GM21576 (cell line): ENCODE measurements at regions not wholly inside any gene's neighbourhood (a gene's known extent, or its start where the extent isn't known, plus 50 kb on each side); places are given as distances from the start of the nearest gene placed in this dataset.
"Not testable (repeated sequence)": the region's sequence is repeated elsewhere in the genome, so short reads cannot be mapped to it uniquely, and the experiment has no call there.

Source experiments
- ATAC-seq: cut with Tn5 transposase; IDR thresholded peaks from one replicate; pipeline ENCODE4 v1.9.1; 2021; ENCODE audit warnings: mild to moderate bottlenecking, moderate library complexity; ENCODE audit not compliant: unreplicated experiment

DNA sequence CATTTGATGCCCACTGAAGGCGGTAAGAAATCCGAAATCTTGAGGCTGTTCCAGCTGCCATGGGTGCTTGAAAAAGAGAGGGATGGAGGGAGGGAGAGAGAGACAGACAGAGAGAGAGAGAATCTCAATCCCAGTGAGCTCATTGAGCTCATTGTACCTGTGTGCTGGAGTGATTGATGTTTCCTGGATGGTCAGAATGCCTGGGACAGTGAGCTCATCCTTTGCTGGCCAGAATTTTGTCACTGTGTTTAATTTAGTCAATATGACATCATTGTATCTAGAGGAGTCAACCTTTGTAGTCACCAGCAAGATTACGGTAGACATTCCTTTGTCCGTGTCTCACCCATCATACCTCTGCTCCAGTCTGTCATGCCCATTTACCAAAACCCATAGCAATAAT is 625.4 kb upstream of the POM121L12 start:
- no peak for ATAC-seq

DNA sequence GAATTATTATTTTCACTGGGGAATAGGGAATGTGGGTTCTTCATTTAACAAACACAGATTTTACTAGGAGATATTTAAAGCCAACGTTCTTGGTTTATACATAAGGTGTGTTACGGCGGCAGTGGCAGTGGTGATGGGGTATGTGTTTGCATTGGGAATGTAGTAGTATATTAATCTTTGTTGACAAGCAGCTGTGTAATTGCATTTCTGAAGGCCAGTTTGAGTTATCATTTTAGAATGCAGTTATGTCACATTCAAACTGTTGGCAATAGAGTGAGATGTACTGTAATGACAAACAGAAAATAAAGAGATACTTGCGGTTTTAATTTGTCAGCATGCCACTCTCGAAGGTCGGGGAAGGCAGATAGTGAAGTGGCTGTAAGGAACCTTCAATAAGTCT is 628.6 kb upstream of the POM121L12 start:
- ATAC-seq = no peak

DNA sequence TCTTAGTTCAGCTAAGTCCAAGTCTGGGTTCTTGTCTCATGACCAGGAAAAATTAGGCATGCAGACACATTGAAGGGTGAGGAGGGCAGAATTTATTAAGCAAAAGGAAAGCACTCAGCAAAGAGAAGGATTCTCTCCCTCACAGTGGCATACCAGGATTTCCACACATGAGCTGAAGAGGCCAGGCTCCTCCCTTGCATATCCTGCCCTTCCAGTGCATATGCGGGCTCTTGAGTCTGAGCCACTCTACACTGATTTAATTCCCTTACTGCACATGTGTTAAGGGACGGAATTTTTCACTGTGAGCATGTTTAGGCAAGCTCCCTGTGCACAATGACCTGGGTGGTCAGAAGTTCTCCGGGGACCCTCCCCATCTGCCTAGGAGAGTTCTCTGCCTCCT is 652.7 kb upstream of the POM121L12 start:
- ATAC-seq = no peak

DNA sequence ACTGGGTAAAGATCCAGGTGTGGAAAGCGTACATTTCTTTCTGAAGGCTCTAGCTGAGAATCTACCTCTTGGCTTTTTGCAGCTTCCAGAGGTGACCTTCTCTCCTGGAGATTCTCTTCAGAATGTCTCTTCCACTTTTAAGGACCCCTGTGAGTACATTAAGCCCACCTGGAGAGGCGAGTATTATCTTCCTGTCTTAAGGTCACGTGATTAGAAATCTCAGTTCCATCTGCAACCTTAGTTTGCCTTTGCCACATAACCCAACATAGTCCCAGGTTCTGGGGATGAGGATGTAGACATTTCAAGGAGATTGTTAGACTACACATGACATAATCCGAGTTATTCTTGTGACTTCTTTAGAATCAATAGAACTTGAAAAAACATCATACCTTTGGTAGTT is 665.5 kb upstream of the POM121L12 start:
- ATAC-seq = no peak

- no peak for ATAC-seq
Measured at GRCh38 chr7:52365349-52365748, 670.1 kb upstream of the POM121L12 start.

DNA sequence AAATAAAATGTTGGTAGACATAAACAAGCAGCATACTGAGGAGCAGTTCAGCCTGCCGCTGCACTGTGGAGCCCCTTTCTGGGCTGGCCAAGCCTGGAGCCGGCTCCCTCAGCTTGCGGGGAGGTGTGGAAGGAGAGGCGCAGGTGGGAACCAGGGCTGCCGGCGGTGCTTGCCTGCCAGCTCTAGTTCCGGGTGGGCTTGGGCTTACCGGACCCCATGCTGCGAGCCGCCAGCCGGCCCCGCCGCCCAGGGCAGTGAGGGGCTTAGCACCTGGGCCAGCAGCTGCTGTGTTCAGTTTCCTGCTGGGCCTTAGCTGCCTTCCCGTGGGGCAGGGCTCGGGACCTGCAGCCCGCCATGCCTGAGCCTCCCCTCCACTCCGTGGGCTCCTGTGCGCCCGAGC is 672.9 kb upstream of the POM121L12 start:
- ATAC-seq = no peak

DNA sequence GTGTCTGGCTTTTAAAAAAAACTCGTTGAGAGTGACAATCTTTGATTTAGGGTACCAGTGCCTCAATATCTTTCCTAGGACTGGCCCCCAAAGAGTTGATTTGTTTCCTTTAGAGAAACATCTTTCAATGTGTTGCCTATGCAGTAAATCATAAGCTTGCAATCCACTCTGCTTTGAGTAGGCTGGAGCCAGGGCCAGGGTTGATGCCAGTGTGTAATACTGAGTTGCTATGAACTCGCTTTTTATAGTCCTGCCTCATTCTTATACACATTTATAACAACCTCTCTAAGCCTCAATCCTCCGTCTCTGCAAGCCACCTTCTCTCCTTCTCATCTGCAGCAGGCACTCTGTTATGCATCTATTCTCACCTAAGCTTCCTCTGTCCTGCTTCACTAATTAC is 674.9 kb upstream of the POM121L12 start:
- ATAC-seq = no peak

- no peak for ATAC-seq
Measured at GRCh38 chr7:52355053-52355452, 680.4 kb upstream of the POM121L12 start.

DNA sequence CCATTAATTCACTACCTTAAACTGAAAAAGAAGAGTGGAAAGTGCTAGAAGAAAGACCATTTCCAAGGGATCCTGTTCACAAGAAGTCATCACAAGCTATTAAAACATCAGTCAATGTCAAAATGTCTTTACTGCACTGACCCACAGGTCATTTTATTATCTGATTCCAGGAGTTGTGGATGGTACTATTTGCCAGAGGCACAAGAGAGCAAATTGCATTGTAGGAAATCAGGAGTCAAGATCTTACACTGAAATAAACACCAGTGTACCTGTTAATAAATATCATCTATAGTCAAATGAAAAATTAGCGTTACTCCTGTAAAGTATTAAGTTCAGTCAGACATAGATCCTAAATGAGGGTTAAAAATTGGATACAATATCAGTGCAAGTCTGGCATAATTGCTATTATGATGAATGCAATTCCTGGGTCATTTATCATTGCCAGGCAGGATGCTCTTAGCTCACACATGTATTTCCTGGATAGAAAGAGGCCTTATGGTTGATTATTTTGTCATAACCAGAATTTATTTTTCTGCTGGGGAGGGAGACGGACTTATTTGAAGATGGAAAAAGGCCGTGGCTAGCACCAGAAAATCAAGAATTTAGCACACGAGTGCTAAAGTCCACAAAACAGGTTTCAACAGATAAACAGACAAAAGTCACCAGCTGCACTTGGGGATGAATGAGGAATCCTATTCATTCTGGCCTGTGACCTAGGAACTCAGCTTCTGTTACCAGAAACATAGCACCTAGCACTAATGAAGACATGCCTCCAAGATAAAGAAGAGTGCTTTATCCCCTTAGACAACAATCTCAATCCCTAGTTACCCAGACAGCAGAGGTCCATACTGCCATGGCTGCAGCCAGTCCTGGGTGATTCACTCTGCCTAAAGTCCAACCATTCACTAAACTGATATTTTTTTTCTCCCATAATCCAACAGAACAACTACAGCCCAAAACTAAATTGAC is 683.1 kb upstream of the POM121L12 start:
- no peak for ATAC-seq

- ATAC-seq = no peak
Measured at GRCh38 chr7:52344015-52344414, 691.4 kb upstream of the POM121L12 start.

DNA sequence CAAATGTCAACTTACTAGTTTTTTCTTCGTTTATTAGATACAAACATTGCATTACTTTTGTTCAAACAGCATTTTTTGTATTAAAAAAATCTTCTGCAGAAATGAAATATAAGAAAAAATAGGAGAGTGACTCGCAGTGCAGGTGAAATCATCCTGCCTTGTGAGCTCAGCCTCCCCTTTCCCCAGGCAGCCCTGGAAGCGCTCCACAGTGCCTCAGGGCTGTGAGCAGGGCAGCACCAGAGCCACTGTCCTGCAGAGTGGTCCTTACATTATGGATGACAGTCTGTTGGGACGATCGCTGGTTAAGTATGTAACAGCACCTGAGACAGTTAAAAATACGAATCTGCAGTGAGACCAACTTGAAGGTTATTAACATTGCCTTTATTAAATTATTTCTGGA is 695.4 kb upstream of the POM121L12 start:
- no peak for ATAC-seq

DNA sequence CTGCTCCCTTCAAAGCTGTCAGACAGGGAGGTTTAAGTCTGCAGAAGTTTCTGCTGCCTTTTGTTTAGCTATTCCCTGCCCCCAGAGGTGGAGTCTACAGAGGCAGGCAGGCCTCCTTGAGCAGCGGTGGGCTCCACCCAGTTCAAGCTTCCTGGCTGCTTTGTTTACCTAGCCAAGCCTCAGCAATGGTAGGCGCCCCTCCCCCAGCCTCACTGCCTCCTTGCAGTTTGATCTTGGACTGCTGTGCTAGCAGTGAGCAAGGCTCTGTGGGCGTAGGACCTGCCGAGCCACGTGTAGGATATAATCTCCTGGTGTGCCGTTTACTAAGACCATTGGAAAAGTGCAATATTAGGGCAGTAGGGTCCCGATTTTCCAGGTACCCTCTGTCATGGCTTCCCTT is 707.1 kb upstream of the POM121L12 start:
- ATAC-seq = not testable (repeated sequence)

- no peak for ATAC-seq
Measured at GRCh38 chr7:52325237-52325636, 710.2 kb upstream of the POM121L12 start.

DNA sequence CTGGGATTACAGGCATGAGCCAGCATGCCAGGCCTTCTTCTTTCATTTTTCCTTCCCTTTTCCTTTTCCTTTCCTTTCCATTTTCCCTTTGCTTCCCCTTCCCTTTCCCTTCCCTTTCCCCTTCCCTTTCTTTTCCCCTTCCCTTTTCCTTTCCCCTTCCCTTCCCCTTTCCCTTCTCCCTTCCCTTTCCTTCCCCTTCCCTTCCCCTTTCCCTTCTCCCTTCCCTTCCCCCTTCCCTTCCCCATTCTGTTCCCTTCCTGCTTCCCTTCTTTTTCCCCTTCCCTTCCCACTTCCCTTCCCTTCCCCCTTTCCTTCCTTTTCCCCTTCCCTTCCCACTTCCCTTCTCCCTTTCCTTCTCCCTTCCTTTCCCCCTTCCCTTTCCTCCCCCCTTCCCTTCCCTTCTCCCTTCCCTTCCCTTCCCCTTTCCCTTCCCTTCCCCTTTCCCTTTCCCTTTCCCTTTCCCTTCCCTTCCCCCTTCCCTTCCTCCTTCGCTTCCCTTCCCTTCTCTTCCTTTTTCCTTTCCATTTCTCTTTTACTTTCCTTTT is 712.2 kb upstream of the POM121L12 start:
- no peak for ATAC-seq

GRCh38 chr7:52320610-52321009 is 714.8 kb upstream of the POM121L12 start:
- ATAC-seq = no peak

- no peak for ATAC-seq
Measured at GRCh38 chr7:52317921-52318320, 717.5 kb upstream of the POM121L12 start.

GRCh38 chr7:52311886-52312285 is 723.5 kb upstream of the POM121L12 start:
- no peak for ATAC-seq

- ATAC-seq = no peak
Measured at GRCh38 chr7:52309631-52310030, 725.8 kb upstream of the POM121L12 start.

- ATAC-seq = no peak
Measured at GRCh38 chr7:52302765-52303520, 732.5 kb upstream of the POM121L12 start.

DNA sequence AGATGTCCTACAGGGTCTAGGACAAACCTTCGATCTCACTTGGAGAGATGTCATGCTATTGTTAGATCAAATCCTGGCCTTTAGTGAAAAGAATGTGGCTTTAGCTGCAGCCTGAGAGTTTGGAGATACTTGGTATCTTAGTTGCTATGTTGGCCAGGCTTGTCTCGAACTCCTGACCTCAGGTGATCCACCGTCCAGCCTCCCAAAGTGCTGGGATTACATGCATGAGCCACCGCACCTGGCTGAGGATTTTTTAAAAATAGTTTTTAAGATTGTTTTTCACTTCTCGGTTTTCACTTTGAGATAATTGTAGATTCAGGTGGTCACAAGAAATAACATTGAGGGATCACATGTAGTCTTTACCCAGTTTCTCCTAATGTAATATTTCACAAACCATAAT is 738.3 kb upstream of the POM121L12 start:
- no peak for ATAC-seq

GRCh38 chr7:52294942-52295341 is 740.5 kb upstream of the POM121L12 start:
- ATAC-seq = no peak

DNA sequence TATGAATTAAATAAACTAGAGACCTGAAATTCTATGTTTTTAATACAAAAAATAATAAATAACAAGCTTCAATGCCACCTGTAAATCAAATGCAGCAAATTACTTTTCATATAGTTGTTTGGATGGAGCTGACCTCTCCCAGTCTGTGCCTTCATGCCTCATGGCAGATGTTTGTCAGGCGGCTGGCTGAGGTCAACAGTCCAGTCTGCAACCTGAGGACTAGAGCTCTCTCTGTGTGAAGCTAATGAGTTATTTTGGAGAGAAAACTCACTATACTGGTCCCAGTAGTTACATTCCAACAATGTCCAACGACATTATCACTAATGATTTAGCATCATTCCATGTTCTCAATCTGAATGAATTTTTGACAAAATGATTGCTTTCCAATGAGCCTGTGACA is 746.2 kb upstream of the POM121L12 start:
- no peak for ATAC-seq
